Stimulated activated CD8-positive, alpha-beta memory T cell treated with anti-CD3 and anti-CD28 coated beads, Interleukin-7, amount 100 ng/mL, for 48 hours (primary cell): ENCODE measurements at regions not wholly inside any gene's neighbourhood (a gene's known extent, or its start where the extent isn't known, plus 50 kb on each side); places are given as distances from the start of the nearest gene placed in this dataset.

Source experiments
- DNase-seq, 2 donors: peaks; one replicate each; pipeline ENCODE4 v3.0.0-alpha.2; 2020; ENCODE audit warnings: low read depth in 1 of 2; ENCODE audit errors: extremely low read depth in 1 of 2

DNA sequence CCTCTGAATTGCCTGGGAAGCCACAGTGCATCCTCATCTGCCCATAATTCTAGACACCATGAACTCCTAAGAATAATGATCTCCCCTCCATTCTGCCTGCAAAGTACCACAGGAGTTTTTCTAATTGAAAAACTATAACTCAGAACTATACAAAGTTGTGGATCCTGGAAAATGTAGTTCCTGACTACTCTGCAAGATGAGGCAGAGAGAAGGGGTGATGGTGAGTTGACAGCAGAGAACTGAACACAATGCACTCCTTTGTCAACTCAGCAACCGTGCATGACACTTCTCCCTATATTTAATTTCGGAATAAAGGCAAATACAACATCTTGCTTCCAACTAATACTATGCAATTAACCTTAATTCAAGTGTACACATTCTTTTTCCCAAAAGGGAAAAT lies 471.1 kb upstream of the FAM98A start:
- DNase-seq: no peak

DNA sequence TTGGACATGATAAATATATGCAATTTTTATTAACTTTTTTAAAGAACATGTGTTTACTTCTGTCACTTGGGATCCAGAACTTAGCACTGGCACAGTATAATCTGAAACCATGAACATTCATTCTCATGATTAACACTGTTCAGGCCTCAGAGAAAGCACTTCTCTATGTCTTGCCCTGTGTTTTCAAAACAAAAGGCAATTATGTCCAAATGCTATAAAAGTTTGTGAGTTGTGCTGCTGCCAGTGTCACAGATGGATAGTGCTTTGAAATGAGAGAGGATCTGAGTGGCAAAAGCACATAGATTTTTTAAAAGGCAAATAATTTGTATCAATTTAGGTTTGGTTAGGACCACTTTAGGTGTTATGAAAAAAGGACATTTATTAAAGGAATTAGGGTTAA lies 470.5 kb upstream of the FAM98A start:
- DNase-seq: no peak

DNA sequence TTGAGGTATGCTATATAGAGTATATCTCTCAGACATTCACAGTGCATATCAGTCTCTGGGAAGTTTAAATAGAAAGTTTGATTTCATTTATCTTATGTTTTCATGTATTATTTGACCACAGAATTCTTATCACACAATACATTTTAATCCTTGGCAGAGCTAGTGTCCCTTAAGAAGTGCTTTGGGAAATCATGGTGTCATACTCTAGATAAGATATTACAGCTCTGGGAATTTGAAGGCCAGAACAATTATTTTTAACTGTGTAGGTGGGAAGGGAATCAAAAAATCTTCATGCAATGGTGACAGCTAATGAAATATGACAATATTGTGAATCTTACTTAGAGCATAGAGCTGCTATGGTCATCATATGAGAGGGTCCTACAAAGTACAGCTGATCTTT lies 451.3 kb upstream of the FAM98A start:
- DNase-seq: no peak

DNA sequence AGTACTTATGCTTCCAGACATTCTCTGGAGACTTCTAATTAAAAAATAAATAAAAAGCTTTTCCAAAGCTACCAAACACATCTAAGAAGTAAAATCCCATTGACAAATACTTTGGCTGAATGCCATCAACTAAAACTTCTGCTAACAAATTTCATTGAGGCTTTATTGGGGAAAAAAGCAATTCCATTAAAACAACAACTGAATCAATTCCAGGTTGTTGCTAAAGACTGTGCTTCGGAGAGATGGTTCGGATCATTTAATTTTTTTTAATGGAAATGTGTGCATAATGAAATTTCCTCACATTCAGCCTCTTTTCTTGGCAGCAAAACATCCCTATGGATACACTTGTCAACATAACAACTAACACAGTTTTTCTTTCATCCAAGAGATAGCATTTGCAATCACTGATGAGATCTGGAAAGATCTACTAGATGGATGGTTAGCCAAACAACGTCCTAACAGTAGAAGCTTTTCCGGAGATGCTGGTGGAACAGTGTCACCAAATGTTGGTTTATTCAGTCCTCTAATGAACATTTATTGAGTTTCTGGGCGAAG lies 446.1 kb upstream of the FAM98A start:
- DNase-seq: no peak

DNA sequence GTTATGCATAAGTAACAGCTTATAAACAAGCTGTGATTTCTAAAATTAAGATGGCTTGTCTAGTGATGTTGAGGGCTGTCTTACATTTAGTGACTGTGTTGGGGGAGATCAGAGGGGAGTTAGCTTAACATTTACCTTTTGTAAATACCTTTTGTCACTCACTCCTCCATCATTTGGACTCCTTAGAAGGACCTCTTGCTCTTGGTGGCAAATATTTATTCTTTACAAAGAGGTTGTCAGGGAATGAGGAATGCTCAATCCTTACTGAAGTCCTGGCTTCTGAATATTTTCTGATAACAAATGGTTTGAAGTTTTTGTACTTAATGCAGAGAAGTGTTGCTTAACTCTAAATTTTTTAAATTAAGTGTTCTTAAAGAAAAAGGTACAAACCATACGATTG lies 438.8 kb upstream of the FAM98A start:
- no peak for DNase-seq

DNA sequence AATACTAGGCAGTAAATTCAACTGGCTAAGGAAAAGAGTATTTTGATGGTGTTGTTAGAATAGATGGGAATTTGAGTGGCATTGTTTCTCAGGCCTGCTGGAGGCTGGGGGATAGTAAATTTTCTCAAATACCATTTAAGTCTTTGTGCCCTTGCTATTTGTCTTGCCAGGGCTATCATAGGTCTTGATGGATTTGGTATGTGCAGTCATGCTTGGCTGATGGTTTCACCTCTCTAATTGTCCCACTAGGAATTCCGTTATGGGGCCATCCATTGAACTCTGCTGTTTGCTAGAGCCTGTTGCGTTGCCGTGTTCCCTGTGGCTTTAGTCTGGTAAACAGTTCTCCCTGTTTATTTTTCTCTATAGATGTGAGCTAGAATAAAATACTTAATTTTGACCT lies 438.1 kb upstream of the FAM98A start:
- DNase-seq: no peak

DNA sequence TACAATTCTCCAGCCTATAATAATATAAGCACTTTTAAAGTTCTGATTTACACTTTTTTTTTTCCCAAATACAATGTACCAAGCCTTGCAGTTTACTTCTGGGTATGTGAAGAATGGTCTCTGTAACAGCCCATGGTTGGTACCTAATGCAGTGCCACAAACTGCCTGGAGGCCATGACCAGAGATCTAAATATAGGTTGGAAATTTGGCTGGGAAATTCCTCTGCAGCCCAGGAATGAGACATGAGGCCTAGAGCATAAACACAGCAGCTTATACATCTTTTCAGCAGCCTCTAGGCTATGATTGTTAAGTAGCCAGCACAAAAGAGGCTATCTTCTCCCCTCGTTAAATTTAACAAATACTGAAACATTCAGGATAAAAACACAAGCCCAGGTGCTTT lies 432.0 kb upstream of the FAM98A start:
- DNase-seq: no peak

DNA sequence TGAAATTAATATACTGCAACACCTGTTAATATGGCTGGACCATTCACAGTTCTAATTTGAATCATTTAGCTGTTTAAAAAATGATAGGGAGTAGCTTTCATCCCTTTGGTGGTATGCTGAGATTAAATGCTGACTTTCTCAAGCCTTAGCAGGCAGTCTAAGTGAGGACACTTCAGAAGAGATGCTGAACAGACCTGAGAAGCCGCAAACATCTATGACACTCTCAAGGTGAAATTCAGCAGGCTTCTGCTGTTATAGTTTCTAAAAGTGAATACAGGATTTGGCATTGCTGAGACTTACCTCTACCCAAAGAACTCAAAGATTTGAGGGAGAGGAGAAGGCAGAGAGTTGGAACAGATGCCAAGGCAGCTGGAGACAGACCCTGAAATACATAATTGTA lies 431.2 kb upstream of the FAM98A start:
- no peak for DNase-seq

DNA sequence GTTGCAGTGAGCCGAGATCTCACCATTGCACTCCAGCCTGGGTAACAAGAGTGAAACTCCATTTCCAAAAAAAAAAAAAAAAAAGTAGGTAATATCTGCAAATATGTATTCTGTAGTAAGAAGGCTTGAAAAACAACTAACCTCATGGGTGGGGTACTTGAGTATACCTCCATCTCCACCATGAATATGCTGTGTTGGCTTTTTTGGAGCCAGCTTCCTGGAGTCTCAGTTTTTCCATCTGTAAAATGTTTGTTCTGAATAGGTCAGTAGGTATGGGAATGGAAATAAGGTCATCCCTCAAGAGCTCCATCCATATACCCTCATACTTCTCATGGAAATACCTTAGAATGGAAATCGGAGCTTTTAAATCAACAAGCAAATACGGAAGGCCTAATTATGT lies 430.0 kb upstream of the FAM98A start:
- no peak for DNase-seq

DNA sequence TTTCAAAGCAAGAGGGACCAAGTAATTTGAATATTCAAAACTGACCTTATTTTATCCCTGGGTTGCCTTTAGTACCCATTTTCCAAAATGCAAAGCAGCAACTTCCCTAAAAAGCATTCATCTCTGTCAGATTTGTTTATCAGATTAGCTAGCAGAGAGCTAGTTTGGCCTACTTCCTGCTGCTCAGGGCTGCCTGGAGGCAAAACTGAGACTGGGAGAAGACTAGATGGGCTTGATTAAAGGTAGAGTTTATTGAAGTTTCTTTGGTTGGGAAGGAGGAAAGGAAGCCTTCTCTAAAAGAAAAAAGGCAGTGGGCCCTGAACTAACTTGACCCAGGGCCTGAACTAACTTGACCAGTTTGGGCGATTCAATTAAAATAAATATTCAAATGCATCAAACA lies 426.1 kb upstream of the FAM98A start:
- no peak for DNase-seq

DNA sequence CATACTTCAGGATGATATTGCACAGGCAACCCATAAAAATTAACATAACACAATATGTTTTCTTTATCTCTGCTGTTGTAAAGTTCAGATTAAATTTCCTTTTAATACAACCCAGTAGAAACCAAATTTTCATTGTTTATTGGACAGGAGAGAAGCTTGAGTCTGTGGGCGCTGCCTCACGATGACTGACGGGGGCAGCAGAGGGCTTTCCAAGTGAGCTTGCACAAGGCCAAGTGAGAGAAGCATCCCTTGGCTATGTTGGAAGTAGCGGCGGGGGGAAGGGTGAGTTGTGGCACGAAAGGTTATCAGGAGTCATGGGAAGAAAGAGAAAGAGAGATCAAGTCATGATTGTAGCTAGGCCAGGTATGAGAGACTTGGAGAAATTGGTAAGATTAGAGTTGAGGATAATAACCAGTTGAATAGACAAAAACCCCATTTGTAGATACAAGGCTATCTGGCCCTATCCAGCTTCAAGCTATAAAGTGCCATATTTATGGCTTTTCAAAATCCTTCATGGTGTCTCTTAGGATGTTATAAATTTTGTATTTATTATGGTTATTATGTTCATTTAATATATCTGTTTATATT lies 413.7 kb upstream of the FAM98A start:
- DNase-seq: no peak

DNA sequence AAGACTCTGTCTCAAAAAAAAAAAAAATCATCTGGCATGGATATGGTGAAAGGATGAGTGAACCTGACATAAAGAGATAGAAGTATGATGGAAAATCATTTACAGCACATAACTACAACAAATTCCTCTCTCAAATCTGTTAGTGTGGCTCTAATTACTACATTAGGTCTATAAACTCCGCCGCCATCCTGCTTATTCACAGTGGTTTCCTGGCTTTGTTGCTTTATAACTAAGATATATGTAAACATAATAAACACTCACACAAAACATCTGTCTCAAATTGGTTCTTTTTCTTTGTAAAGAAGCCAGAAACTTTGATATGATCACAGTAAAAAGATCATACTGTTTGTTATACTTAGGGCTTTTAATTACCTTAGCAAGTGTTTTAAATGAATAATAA lies 412.6 kb upstream of the FAM98A start:
- no peak for DNase-seq

DNA sequence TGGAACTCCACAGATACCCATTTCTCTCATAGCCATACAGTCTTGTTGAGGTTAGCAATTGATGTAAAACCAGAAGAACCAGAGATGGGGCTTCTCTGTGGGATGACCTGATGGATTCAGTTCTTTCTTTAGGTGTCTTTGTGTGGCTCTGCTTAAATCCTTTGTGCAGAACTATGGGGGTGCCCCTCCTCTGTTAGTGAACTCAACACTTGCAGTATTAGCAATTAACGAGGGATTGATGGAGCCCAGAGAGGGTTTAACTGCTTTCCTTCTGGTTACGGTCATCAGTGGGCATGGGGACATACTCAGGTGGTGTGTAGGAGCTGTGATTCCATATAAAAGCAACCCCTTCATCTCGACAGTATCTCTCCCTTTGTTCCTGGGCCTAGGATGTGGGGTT lies 406.8 kb upstream of the FAM98A start:
- DNase-seq: no peak

DNA sequence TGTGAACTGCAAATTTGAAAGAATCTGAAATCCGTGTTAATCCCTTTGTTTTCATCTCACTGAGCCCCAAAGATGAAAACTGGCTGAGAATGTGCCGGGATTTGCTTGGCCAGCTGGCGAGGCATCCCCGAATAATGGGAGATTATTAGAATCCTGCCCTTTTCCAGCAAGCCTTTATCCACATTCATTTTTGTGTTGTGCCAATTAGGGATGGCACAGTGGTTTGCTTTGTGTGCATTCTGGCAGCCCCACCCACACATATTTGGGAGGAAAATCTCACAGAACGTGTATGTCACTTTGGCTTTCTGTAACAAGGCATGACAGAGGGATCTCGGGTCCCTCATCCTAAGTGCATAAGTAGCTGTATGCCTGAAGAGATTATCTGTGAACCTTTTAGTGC lies 405.8 kb upstream of the FAM98A start:
- DNase-seq: no peak

DNA sequence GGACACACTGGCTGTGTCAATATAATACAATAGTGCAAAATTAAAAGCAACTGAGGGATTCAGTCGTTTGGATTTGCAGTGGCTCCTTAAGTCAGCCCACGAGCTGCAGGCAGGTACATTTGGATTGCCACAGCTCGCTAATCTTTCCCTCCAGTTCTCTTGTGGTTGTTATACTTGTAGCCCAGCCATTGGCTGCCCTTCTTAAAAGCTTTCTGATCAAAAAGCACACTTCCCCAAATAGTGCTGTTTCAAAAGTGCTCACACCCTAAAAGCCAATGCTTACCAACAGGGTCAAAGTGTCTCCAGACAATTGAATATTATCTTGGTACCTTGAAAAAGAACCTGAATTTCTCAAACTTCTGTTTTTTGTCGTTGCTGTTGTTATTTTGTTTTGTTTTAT lies 404.7 kb upstream of the FAM98A start:
- no peak for DNase-seq

DNA sequence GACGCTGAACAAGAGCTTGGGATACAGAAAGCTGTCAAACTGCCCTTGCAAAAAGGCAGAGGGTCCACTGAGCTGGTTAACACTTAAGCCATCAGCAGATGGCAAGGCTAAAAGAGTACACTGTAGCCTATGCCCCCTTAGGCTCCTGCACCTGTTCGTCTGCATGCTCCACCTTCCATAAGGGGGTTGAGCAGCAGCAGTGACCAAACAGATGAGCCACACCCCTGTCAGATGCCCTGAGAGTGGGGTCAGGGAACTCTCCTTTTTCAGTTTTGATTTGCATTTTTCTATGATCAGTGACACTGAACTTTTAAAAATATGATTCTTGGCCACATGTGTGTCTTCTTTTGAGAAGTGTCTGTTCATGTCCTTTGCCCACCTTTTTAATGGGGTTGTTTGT lies 402.5 kb upstream of the FAM98A start:
- no peak for DNase-seq

DNA sequence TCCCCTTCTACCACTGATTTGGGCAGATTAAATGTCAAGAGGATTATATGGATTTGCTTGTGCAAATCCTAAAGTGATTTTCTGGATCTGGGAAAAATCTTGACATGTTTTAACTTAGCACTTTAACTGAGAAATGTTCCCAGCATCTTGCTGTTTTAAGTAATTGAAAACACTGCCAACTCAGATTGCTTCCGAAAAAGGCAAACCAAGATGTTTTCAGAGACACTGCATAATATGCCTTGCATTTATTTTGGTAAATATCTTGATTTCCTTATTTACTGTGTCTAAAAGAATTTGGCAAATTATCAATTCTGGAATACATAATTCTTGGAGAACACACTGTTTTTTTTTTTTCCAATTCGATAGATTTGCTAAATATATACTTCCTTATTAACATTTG lies 385.0 kb upstream of the FAM98A start:
- no peak for DNase-seq

DNA sequence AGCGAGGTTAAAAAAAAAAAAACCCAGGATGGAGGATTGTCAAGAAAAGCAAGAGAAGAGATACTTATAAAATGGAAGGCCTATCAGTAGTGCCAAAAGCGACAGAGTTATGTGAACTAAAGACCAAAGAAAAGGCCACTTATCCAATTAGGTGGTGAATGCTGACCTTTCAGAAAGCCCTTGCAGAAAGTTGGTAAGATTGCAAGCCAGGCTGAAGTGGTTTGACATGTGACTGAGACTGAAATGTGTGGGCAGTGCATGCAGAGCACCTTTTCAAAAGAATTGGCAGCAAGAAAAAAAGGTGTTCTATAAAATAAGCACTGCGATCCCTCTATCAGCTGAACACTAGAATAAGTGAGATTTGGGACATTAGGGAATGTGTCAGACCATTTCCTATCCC lies 379.4 kb upstream of the FAM98A start:
- no peak for DNase-seq

DNA sequence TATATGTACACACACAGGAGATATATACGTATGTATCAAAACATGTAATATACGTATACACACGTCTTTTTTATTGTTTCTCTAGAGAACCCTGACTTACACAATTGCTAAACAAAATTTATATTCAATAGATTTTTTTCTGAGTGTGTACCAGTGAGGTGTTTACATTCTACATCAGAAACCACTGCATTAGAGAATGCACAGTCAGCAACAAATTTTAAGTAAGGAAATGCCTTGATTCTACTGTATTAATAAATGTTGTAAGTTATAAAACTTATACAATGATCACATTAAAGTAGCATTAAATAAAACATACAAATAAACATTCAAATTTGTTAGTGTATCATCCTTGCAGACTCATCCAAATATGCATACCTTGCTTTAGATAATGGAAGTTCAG lies 376.4 kb upstream of the FAM98A start:
- no peak for DNase-seq

DNA sequence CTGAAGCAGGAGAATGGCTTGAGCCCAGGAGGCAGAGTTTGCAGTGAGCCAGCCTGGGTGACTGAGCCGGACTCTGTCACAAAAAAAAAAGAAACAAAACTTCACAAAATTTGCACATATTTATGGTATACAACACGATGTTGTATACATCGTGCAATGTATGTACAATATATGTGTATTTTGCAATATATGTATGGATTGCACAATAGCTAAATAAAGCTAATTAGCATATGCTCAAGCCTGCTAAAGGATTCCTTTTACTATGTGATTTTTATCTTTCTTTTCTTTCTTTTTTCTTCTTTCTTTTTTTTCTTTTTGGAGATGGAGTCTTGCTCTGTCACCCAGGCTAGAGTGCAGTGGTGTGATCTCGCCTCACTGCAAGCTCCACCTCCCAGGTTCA lies 368.0 kb upstream of the FAM98A start:
- no peak for DNase-seq

DNA sequence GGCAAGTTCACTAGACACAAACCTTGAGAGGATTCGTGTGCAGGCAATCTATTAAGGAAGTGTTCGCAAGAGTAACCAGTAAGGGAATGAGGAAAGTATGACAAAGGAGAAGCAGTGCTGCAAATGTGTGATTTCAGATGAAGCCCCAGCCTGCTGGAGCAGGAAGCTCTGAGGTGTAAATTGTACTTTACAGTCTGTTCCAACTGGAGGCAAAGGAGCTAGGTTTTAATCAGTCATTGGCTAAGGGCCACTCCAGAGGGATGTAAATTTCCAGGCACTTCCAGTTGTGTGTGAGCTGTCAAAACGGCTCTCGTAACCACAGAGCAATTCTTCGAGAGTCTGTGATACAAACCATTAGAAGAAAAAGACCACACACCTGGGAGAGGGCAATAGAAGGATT lies 359.5 kb upstream of the FAM98A start:
- DNase-seq: no peak

DNA sequence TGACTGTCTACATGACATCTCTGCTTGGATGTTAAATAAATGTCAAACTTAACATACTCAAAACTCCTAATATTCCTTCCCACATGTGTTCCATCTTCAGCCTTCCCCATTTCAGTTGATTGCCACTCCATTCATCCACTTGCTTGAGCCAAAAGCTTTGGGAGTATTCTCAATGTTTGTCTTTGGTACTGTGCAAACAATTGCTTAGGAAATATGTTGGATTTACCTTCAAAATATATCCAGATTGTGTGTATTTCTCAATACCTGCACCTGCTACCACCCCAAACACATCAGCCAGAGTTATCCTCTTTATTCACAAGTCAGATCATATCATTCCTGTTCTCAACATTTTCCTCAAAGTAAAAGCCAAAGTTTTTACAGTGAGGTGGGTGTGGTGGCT lies 350.3 kb upstream of the FAM98A start:
- no peak for DNase-seq

DNA sequence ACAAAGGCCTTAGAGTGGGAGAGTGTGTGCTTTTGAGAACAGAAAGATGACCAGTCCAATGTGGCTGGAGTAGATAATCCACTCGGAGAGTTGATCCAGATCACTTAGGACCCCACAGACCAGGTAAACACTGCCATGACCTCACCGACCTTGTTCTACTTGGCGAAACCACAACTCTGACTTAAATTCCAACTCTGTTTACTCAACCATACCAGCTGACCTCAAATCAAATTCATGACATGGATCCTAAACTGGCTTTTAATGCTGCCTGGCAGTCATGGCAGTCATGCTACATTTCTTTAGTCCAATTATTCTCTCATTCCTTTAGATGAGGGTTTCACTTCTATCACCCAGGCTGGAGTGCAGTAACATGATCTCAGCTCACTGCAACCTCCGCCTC lies 347.1 kb upstream of the FAM98A start:
- DNase-seq: no peak

DNA sequence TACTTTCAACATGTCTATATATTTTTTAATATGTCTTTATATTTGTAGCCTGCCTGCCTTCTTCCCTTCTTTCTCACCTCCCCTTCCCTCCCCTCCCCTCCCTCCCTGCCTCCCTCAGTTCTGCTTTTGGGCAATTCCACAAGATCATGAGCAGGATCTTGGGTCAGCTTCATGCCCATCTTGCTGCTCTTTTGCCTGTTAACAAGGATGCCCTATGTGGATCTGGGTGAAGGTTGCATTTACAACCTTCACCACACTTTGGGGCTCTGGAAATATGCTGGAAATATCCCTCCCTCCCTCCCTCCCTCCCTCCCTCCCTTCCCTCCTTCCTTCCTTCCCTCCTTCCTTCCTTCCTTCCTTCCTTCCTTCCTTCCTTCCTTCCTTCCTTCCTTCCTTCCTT lies 334.1 kb upstream of the FAM98A start:
- no peak for DNase-seq
